Epidermal melanocyte (primary cell): ENCODE measurements at regions not wholly inside any gene's neighbourhood (a gene's known extent, or its start where the extent isn't known, plus 50 kb on each side); places are given as distances from the start of the nearest gene placed in this dataset.

Experiments used
- DNase-seq: peaks from one replicate; pipeline ENCODE4 v3.0.0; 2011; ENCODE audit warnings: low spot score; ENCODE audit not compliant: insufficient read length

DNA sequence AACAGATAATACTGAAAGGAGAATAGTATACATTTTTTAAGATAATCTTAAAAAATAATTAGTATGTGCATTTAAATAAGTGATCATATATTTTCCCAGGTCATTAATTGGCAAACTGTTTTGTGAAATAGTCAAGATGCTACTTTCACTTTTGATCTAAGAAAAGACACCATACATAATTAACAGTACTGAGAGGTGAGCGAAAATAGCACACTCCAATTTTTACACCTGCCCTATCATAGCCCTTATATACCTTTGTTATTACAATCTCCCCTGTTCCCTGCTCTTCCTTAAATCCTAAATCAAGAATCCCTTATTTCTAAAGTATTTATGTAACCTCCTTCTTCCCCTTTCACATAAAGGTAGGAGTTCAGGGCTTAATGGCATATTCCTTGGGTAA lies 500.1 kb upstream of the LRATD1 start:
- no peak for DNase-seq

DNA sequence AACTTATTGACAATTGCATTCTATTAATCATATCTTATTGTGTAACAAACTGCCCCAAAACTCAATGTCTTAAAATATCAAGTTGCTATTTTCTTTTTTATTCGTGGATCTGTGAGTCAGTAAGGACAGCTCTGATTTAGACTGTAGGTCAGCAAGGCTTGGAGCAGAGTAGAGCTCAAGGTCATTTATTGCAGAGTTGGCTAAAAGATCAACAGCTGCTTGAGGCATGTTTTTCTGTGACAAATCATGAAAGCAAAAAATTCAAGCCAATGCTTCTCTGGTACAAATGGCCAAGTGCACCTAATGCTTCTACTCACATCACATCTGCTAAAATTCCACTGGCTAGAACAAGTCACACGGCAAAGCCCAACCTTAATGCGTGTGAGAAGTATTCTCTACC lies 497.7 kb upstream of the LRATD1 start:
- no peak for DNase-seq

DNA sequence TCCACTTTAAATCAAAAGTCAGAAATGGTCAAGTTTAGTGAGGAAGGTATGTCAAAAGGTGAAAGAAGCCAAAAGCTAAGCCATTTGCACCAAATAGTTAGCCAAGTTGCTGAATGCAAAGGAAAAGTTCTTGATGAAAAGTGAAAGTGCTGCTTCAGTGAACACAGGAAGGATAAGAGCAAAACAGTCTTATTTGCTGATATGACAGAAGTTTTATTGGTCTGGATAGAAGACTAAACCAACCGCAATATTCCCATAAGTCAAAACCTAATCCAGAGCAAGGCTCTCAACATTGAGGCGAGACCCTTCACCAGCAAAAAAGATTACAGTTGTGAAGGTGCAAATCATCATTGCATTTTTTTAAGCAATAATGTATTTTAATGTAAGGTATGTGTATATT lies 496.5 kb upstream of the LRATD1 start:
- DNase-seq = no peak

DNA sequence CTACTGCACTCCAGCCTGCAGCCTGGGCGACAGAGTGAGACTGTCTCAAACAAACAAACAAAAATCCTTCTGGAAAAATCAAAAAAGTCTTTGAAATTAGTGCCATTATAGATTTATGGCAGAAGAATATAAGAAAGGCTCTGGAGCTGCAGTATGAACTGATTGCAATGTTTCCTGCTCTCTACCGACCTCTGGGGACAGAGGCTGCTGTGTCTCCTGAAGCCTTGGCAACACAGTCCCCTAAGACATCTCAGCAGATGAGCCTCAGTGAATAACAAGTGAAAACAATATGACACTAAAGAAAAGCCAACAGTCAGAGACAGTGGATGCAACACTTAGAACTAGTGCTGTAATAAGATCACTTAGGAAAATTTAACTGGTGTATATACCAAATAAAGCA lies 494.9 kb upstream of the LRATD1 start:
- DNase-seq = no peak

DNA sequence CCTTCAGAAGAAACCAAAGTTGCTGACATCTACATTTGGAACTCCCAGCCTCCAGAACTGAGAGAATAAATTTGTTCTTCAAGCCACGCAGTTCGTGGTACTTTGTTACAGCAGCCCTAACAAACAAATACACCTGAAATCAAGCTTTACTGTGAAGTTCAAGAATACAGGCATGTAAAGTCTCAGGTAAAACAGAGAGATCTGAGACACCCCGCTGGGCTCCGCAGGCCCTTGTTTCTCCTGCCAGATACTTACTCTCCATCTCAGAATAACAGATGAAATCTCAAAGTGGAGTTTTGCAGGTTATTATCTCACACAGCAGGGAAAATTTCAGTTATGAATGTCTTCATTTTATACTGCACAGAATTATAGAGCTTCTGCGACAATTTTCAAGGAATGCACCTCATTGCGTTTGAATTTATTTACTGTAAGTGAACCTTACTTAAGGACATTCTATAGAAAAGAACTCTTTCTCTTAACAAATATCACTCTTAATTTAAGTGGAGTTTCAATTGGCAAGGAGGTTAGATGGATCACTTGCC lies 492.4 kb upstream of the LRATD1 start:
- no peak for DNase-seq

DNA sequence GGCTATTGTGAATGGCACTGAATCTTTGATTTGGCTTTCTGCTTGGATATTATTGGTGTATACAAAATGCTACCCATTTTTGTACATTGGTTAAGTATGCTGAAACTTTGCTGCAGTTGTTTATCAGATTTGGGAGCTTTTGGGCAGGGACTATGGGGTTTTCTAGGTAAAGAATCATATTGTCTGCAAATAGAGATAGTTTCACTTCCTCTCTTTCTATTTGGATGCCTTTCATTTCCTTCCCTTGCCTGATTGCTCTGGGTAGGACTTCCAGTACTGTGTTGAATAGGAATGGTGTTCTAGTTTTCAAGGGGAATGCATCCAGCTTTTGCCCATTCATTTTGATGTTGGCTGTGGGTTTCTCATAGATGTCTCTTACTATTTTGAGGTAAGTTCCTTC lies 489.1 kb upstream of the LRATD1 start:
- no peak for DNase-seq

DNA sequence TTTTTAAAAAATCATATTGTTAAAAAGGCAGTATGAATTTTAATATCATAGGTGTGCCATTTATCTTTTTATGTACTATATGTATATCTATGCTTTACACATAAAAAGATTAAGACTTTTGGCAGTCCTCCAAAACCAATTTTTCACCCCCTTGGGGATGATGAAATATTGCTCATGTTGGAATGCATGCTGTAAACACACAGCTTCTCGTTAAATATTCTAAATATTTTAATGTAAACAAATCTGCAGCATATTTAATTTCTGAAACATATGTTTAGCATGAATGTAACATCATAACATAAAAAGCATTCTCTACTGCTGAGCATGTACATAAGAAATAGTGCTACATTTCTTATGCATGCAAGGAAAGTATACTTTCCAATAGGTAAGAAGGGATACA lies 484.3 kb upstream of the LRATD1 start:
- no peak for DNase-seq

DNA sequence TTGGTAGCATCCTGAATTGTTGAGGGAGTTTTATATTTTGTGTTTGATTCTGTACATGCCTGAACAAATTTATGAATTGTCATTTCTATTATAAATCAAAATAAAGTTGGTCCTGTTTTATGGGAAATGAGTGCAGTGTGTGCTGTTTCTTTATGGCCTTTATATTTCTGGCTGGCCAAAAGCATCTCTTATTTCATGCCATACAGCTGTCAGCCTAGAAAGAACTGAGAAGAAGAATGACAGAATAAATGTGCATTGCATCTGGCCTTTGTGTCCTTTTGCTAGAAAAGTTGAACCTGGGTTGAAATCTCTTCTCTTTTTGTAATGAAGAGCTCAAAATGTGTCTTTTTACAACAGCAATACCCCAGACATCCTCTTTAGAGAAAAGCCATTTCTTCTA lies 474.7 kb upstream of the LRATD1 start:
- no peak for DNase-seq

DNA sequence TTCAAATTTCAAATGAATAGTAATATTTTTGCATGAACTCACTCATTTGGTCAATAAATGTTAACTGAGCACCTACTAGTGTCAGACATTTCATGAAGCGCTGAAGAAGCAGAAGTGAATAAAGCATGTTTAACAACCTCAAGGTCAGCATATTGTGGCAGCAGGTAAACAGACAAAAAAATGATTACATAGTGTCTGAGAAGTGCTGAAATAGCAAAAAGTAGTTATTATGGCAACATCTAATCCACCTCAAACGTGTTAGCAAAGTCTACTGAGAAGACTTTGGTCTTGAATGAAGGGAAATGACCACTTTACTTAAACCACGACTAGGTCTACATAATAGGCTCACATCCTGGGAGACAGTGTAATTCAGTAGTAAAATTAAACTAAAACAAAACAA lies 452.2 kb upstream of the LRATD1 start:
- no peak for DNase-seq

DNA sequence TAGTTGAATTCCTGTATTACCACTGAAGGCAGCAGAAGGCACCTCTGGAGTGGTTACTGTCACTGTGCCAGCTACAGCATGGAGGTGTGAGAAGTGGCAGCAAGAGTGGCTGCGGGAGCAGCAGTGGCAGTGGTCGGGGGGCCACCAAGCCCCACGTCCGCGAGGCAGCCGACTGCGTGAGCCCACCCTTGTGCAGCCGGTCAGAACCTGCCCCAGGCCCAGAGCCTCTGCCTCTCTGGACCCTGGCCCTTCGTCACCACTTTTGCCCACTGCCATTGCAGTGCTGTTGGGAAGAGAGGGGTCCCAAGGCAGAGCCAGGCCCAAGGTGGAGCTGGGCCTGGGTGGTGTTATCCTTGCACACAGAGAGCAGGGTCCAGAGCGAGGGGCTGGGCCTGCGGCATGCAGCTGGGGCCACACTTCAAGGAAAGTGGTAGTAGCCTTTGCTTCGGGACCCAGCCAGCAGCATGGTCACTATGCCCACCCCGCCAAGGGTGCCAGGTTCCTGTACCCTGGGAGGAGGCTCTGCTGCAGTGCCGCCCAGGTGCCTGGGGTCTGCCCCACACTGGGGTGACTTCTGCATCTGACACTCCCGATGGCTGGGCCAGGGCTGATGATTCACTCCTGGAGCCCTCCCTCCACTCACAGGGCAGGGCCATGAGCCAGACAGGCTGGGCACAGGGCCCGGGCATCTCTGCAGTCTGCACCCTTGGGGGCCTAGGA lies 450.1 kb upstream of the LRATD1 start:
- no peak for DNase-seq

DNA sequence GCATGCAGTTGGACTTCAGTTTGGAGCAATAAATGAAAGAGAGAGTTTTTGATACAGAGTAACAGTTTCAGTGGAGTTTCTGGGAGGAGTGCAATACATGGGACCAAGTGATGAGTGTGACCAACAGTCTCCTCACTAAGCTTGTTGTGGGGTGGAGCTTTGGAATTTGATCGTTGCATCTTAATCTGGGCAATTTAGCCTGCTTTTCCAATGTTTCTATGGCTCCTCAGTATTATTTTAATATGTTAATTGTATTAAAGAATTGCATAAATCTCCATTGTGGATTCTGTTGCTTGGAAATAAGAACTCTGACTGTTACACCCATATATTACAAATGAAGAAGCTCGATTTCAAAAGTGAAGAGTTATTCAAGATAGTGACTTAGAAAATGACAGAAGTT lies 446.6 kb upstream of the LRATD1 start:
- no peak for DNase-seq

DNA sequence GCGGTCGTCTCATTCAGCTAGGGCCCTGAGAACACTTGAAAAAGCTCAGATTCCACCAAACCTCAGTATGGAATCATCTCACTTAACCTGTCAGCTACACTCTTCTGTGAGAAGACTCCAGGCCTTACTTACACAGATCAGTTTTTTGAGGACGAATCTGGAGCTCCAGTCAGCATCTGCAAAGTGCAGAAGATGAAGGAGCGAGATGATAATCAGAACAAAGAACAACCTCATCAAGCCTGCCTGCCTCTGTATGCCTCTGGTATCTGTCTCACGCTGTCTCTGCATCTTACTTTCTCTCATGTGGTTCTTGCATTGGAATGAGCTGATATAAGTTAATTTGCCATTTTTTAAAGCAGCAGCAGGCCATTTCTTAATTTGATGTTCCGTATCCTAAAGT lies 444.1 kb upstream of the LRATD1 start:
- DNase-seq = no peak

DNA sequence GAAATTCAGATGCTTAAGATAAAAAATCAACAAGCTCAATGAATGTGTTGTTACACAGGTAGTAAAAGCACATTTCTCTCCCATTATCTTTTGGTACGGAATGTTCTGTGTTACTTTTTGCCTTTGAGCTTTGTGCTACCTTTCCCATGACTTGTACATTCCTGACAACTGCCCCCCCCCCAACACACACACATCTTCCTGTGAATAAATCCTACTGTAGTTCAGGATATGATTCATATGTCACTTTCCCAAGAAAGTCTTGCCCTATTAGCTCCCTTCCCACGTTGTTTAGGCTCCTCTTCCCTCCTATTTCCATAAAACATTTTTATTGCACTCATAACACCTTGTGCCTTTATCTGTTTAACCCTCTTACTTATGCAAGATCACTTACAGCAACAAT lies 442.6 kb upstream of the LRATD1 start:
- no peak for DNase-seq

DNA sequence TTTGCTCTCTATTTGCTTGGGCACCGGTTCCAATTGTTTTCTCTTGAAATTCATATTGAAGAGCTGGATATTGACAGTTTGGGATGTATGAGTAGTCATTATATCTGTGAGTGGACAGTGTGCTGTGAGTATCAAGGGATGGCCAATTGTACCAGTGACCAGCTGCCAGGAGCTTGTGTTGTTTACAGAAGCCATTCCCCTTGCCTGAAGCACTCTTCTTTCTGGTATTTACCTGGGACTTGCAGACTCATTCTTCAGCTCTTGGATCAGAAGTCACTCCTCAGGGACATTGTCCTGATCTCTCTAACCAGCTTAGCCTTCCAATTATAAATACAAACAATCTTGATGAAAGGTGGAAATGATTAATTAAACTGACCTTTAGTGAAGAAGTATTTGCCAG lies 438.3 kb upstream of the LRATD1 start:
- DNase-seq = no peak

DNA sequence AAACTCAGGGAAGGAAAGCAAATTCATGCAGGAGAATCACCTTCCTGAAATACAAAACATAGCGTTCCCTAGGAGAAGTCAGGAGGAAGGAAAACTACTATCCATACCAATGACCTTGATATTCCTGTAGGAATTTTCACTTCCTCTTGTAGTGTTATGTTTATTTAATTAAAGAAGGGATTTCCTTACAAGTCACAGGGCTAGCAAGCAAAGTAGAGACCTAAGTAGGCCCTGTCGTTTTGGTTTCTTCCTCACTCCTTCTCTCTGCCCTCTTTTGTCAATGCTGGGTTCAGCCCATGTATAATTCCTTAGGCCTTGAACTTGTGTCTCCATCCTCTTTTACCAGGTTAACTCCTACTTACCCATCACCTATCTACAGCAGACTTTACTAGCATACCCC lies 435.2 kb upstream of the LRATD1 start:
- no peak for DNase-seq

DNA sequence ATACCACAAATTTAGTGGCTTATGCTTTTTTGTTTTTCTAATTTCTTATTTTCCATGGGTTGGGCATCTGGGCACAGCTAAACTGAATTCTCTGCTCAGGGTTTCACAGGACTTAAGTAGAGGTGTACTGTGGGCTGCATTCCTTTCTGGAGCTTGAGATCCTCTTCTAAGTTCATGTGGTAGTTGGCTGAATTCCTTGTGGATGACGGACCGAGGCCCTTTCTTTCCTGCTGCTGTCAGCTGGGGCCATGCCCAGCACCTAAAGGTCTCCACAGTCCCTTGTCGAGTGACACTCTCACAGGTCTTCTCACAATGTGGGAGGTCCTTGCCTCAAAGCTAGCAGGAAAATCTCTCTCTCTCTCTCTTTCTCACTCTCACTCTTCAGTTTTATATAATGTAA lies 433.5 kb upstream of the LRATD1 start:
- no peak for DNase-seq

DNA sequence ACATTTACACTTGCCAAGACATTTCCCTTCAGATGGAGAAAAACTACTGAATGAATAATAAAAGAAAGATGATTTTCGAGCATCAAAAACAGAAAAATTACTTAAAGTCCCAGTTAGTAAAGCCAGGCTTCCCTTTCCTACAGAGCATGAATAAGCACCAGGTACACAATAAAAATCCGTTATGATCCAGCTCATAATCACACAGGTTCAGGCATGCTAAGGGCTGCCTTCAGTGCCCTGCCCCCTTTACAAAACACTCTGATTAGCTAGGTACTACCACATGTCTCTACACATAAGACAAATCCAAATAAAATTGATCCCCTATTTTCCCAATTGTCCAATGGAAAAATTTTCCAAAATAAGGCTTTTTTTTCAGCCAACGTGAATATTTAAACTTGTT lies 413.2 kb upstream of the LRATD1 start:
- DNase-seq = no peak

DNA sequence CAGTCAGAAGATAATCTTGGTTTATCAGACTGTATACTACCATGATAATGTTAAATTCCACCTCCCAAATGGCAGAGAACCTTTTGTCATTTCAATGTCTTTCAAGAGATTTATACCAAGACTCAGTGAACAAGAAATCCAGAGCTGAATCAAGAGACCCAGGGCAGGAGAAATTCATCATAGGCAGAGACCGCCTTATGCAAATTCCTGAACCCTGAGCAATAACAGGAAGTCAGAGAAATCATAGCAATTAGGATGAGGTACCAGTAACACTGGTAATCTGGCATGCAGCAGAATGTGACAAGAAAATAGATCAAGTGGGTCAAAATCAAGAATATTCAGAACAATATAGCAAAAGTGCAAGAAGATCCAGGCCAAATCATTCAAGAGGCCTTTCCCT lies 412.4 kb upstream of the LRATD1 start:
- no peak for DNase-seq

DNA sequence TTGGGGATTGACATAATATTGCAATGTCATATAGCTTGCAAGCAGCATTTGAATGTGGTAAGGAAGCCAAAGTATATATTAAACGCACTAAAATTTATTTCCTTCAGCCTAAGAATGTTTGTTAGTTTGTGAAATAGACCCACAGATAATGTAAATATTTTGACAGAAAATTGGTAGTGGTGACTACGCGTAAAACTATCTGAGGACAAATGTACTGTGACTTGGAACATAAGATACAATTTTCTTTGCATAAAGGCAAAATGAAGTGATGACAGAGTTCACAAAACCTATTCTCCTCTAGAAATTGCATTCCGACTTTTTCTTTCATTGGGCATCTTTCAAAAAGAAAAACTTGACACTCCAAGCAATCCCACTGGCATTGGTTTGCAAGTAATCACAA lies 411.1 kb upstream of the LRATD1 start:
- DNase-seq = no peak

DNA sequence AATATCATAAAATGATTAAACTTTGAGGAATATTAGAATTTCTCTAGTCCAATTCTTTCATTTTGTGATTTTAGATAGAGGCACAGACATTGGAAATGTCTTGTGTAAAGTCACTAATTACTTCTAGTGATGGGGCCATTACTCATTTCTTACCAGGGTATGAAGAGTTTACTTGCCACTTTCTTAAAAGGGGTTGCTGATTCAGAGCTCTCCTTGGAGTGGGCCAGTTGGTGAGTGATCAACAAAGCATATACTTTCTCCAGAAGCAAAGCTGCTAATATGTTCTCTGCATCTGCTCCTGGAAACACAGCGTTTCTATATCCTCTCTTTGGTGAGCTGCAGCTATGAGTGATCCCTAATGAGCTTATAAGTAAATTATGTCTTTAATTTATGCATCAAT lies 408.9 kb upstream of the LRATD1 start:
- no peak for DNase-seq

DNA sequence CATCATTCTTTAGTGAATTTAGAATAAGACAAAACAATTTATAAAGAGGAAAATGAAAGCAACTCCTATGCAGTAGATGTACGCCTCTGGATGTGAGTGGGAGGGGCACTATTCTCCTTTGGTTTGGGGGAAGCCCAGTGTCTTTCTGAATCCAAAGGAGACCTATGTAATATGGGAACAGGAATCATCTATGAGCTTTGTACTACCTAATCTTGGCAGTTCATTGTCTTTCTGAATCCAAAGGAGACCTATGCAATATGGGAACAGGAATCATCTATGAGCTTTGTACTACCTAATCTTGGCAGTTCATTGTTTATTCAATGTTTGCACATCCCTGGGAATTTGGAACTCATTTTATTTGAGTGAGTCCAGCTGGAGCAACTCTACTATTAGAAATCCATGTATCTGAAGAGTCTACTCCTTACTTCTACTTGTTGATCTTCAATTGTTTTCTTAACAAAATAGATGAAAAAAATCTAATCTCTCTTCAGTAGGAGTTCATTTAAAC lies 401.1 kb upstream of the LRATD1 start:
- no peak for DNase-seq

DNA sequence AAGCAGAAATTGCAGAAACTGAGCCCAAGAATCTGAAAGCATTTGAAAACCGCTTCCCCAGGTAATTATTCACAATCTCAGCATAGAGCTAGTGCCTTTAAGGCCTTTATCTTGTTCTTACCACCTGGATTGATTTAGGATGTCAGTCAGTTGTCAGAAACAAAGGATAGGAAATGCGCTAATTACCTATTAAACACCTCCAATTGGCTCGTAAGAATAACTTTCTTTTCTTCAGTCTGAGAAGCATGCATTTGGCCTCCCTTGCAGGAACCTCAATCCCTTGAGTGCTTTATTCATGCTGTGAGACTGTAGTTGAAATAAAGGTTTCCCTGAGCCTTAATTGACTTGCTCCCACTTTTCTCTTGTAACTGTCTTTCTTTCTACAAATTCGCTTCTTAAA lies 400.3 kb upstream of the LRATD1 start:
- no peak for DNase-seq

DNA sequence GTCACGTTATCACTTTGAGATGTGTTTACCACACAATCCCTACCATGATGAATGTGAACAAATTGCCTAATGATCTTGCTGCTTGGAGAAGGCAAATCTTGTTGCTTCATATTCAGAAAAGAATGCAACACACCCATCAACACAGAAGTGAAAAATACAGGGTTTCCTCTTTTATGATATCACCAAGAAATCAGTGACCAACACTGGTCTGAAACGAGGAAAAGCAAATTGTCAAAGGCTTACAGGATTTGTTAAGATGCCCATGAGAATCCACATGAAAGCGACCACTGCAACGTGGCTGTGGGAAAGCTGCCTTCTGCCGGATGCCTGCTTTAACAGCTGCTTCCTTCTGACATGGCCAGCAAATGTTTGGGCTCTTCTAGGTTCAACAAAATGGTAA lies 397.6 kb upstream of the LRATD1 start:
- no peak for DNase-seq

DNA sequence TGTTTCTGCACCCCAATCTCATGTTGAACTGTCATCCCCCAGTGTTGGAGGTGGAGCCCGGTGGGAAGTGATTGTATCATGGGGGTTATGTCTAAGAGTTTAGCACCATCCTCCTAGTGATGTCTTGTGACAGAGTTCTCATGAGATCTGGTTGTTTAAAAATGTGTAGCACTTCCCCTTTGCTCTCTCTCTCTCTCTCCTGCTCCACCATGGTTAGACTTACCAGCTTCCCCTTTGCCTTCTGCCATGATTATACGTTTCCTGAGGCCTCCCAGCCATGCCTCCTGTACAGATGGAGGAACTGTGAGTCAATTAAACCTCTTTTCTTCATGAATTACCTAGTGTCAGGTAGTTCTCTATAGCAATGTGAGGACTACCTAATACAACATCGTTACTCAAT lies 396.9 kb upstream of the LRATD1 start:
- no peak for DNase-seq
